MV-4-11 (cell line): ENCODE measurements at regions not wholly inside any gene's neighbourhood (a gene's known extent, or its start where the extent isn't known, plus 50 kb on each side); places are given as distances from the start of the nearest gene placed in this dataset.
"Not testable (repeated sequence)": the region's sequence is repeated elsewhere in the genome, so short reads cannot be mapped to it uniquely, and the experiment has no call there.

Experiments
- DNase-seq: peaks from one replicate; lab custom pipeline; 2025; lab: John Stamatoyannopoulos, UW

DNA sequence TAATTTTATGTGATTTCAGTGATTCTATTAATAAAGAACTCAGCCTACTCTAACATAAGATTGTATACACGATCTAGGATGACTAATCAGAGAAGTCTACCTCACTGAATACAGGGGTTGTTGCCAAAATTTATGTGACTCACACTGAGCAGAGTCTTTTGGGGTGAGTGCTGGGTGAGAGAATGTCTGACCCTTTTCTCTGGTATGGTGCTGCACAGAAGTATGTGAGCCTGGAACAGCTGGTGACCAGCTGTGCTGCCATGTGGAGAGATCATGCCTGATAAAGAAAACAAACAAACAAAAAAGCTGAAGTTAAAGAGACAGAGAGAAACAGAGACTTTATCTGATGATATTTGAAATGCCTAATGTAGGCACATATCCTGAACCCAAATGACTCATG, 618.1 kb upstream of the GRIA3 start:
- no peak for DNase-seq

GRCh38 chrX:122566401-122566800, 617.7 kb upstream of the GRIA3 start:
- no peak for DNase-seq

DNA sequence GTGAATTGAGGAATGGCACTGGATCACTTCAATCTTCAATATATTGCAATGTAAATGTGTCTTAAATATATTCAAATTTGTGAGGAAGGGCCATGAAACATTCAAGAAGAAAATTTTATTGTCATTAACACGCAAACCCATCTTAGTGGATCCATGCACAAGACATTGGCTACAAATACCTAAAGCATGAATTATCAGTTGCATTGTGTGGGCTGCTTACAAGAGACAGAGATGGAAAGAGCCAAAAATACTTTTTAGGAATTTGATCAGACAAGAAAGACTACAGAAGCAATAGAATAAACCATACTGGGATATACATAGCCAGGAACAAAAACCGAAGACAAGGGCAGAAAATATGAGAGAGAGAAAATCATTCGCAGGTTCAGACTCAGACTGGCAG, 616.2 kb upstream of the GRIA3 start:
- no peak for DNase-seq

DNA sequence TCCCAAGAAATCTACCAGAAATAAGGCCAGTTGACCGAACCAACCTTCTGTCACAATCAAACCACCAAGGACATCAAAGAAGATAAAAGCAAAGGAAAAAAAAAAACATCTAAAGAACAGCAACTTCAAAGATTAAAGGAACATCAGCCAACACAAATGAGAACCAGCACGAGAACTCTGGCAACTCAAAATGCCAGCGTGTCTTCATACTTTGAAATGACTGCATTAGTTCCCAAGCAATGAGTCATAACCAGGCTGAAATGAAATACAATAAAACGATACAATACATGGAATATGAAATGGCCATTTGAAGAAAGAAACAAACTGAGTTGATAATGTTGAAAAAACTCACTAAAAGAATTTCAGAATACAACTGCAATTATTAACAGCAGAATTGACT, 611.6 kb upstream of the GRIA3 start:
- no peak for DNase-seq

DNA sequence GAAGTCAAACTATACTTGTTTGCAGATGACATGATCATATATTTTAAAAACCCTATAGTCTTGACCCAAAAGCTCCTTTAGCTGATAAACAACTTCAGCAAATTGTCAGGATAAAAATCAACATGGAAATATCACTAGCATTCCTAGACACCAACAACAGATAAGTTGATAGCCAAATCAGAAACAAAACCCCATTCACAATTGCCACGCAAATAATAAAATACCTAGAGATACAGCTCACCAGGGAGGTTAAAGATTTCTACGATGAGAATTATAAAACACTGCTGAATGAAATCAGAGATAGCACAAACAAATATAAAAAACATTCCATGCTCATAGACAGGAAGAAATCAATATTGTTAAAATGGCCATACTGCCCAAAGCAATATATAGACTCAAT, 605.0 kb upstream of the GRIA3 start:
- no peak for DNase-seq

GRCh38 chrX:122579526-122579925, 604.6 kb upstream of the GRIA3 start:
- no peak for DNase-seq

GRCh38 chrX:122582280-122582974, 601.7 kb upstream of the GRIA3 start:
- DNase-seq: no peak

DNA sequence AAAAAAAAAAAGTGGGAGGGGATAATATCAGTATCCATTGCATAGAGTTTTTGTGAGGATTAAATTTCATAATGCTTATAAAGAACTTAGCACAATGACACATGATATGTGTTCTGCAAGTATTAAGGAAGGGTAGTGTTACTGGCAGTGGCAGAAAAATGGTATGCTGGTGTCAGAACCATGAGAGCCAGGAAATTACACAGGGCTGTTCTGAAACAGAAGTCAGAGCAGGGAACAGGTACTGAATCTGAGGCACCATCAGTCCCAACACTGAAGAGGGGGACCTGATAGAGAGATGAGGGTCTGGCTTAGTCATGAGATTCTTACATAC, 601.1 kb upstream of the GRIA3 start:
- no peak for DNase-seq

GRCh38 chrX:122583551-122583950, 600.5 kb upstream of the GRIA3 start:
- no peak for DNase-seq

DNA sequence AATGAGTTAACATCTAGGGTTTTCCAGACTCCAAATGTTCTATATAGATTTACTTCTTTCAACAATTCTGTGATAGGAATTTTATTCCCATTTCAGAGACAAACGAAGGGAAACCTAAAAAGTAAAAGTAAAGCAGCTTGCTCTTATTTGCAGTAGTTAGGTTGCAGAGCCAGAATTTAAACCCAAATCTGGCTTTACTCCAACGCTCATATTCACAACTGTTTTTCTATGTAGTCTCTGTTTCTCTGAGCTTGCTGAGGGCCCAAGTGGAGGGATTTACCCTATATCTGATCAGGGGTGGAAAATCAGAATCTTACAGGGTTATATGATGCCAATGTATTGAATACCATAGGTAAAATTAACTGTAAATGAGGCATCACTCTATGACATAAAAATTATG, 599.1 kb upstream of the GRIA3 start:
- no peak for DNase-seq

GRCh38 chrX:122586831-122587230, 597.2 kb upstream of the GRIA3 start:
- DNase-seq: no peak

GRCh38 chrX:122591546-122591945, 592.5 kb upstream of the GRIA3 start:
- no peak for DNase-seq

DNA sequence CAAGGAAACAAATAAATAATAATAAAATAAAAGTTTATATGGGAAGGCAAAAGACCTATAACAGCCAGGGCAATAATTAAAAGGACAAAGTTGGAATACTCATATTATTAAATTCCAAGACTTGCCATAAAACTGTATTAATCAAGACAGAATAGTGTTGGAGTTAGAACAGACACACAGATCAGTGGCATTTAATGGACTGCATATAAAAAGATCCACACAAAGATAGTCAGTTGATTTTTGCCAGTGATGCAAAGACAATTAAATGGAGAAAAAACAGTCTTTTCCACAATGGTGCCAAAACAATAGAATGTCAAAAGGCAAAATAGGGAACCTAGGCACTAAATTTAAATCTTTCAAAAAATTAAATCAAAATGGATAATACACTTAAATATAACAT, 587.1 kb upstream of the GRIA3 start:
- no peak for DNase-seq

GRCh38 chrX:122622795-122623194, 561.3 kb upstream of the GRIA3 start:
- no peak for DNase-seq

DNA sequence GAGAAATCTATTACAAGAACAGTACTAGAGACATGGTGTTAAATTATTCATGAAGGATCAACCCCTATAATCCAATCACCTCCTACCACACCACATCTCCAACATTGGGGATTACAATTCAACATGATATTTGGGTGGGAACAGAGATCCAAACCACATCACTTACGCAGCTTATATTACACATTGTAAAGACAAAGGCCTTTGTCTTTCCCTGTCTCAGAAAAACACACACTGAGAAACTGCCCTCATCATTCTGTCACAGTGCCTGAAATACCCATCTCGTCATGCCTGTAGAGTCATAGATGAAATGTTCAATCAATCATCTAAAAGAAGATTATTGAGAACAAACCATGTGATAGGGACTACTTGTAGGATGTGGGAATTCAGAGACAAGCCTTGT, 558.8 kb upstream of the GRIA3 start:
- DNase-seq: no peak

DNA sequence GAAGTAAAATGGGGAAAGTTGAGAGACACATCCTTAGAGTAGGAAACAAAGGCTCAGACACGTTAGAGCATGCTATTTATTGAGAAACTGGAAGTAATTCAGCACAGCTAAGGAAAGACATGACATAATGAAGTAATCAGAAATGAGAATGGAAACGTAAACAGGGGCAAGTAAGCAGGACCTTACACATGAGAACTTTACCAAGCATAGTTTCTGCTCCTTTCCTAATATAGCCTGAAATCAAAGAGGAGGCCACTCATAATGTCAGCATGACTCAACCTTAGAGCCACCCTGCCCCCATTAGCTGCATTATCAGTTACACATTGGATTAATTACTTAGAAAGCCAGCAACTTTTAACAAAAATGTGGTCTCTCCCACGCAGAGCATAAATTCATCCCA, 558.3 kb upstream of the GRIA3 start:
- no peak for DNase-seq

GRCh38 chrX:122626871-122627270, 557.2 kb upstream of the GRIA3 start:
- DNase-seq: no peak

DNA sequence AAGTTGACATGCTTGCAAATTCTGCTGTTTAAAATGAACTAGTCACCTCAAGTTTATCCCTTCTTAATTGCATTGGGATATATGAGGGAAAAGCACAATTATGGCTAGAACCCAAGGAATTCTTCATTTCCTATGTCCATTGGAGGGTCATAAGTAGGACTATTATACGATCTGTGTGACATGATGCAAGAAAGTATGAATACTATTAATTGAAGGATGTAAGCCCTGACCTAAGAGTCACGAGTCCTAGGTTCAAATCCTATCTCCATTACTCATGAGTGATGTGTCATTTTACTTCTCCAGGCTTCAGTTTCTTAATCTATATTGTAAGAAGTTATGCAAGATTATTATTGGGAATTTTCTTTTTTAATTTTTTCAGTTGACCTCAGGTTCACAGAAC, 542.9 kb upstream of the GRIA3 start:
- no peak for DNase-seq

- no peak for DNase-seq
Measured at GRCh38 chrX:122641826-122642225, 542.3 kb upstream of the GRIA3 start.

- DNase-seq: not testable (repeated sequence)
Measured at GRCh38 chrX:122655256-122655655, 528.8 kb upstream of the GRIA3 start.

DNA sequence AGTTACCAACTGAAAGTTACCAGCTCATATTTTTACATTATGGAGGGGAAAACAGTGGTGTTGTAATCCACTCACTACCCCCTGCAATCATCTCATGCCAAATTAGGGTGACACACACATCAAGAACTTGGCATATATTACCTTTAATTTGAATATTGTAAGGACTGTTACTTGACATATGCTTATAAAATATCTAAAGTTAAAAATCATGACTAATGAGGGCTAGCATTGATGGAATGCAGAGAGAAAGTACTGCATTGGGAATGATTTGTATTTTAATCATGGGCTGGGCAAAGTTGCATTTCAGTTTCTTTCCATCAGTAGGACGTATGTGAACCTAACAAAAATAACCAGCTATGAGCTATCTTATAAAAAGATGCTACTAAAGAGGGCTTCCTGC, 517.5 kb upstream of the GRIA3 start:
- DNase-seq: no peak

DNA sequence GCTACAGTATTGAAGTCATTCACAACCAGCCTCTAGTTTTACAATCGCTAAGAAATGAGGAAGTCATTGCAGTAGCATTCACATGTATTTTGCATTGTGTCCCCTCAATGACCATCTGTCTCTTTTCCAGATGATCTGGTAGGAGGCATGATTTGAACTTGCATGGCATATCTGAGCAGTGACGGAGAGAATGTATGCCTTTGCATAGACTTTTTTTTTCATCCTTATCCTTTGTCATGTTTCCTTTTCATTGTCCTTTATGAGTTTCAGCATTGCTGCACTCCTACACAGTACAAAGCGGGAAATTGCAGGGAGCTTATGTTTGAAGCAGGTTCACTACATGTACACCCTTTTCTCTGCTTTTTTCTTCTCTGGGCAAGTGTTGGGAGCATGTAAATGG, 516.4 kb upstream of the GRIA3 start:
- DNase-seq: no peak

- DNase-seq: no peak
Measured at GRCh38 chrX:122703762-122704161, 480.3 kb upstream of the GRIA3 start.

DNA sequence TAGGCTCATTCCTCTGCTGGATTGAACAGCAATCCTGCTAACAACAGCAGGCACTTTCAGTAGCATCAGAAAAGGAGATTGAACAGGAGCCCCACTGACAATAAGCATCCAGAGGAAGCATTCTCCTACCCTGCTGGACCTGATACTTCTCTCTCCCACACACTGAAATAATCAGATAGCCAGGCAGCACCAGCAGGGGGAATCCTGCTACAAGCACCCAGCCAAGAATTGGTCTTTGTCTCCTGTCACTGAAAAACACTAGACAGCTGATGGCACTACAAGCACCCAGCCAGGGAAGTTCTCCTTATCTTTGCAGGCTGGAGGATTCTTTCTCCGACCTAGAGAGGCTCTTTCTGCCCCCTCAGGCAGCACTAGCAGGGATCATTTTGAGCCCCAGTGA, 444.3 kb upstream of the GRIA3 start:
- peak; percentile 1 for DNase-seq

GRCh38 chrX:122770581-122770980, 413.5 kb upstream of the GRIA3 start:
- no peak for DNase-seq
